ENCODE measurements at regions not wholly inside any gene's neighbourhood (a gene's known extent, or its start where the extent isn't known, plus 50 kb on each side); places are given as distances from the start of the nearest gene placed in this dataset.

GRCh38 chr1:108067884-108068540 lies 103.0 kb upstream of the VAV3 start:
- WGBS, 2 donors: 65 to 70% methylated on average over 2 of the region's 2 CpGs
- Histone ChIP-seq H3K27ac (ENCODE audit: low read depth in 2 of 2, low read length in 1 of 2) (no peak overlapping the region), H3K4me1 (ENCODE audit: control insufficient read depth in 2 of 2, insufficient read depth in 2 of 2, low read length in 1 of 2) (no peaks in the 10 kb centered on the region), H3K27me3 (ENCODE audit: control insufficient read depth in 1 of 2, insufficient read depth in 2 of 2, low read length in 2 of 2) (no peaks in the 10 kb centered on the region), H3K4me3 (ENCODE audit: low read depth in 1 of 2, low read length in 2 of 2) (no peak overlapping the region), H3K36me3 (ENCODE audit: control insufficient read depth in 2 of 2, insufficient read depth in 2 of 2, low read length in 1 of 2) (no peaks in the 10 kb centered on the region), H3K9me3 (ENCODE audit: control insufficient read depth in 2 of 2, insufficient read depth in 1 of 2, low read depth in 1 of 2, low read length in 1 of 2) (no peaks in the 10 kb centered on the region)

- no peaks in the 10 kb centered on the region for H3K4me1 ChIP-seq (ENCODE audit: control insufficient read depth in 2 of 2, insufficient read depth in 2 of 2, low read length in 1 of 2)
- no peak overlapping the region for H3K4me3 ChIP-seq (ENCODE audit: low read depth in 1 of 2, low read length in 2 of 2)
- no peaks in the 10 kb centered on the region for H3K27me3 ChIP-seq (ENCODE audit: control insufficient read depth in 1 of 2, insufficient read depth in 2 of 2, low read length in 2 of 2)
- no peaks in the 10 kb centered on the region for H3K36me3 ChIP-seq (ENCODE audit: control insufficient read depth in 2 of 2, insufficient read depth in 2 of 2, low read length in 1 of 2)
- no peak overlapping the region for H3K27ac ChIP-seq (ENCODE audit: low read depth in 2 of 2, low read length in 1 of 2)
- 89 to 94% methylated on average over 1 of the region's 1 CpG for WGBS, 2 donors
- H3K9me3 ChIP-seq (ENCODE audit: control insufficient read depth in 2 of 2, insufficient read depth in 1 of 2, low read depth in 1 of 2, low read length in 1 of 2): no peaks in the 10 kb centered on the region
These were observed 101.8 kb upstream of the VAV3 start for GRCh38 chr1:108066808-108067207.

- H3K9me3 ChIP-seq (ENCODE audit: control insufficient read depth in 2 of 2, insufficient read depth in 1 of 2, low read depth in 1 of 2, low read length in 1 of 2): no peaks in the 10 kb centered on the region
- H3K4me3 ChIP-seq (ENCODE audit: low read depth in 1 of 2, low read length in 2 of 2): no peak overlapping the region
- H3K27me3 ChIP-seq (ENCODE audit: control insufficient read depth in 1 of 2, insufficient read depth in 2 of 2, low read length in 2 of 2): no peaks in the 10 kb centered on the region
- 56 to 65% methylated on average over 1 of the region's 1 CpG for WGBS, 2 donors
- no peak overlapping the region for H3K27ac ChIP-seq (ENCODE audit: low read depth in 2 of 2, low read length in 1 of 2)
- no peaks in the 10 kb centered on the region for H3K4me1 ChIP-seq (ENCODE audit: control insufficient read depth in 2 of 2, insufficient read depth in 2 of 2, low read length in 1 of 2)
- H3K36me3 ChIP-seq (ENCODE audit: control insufficient read depth in 2 of 2, insufficient read depth in 2 of 2, low read length in 1 of 2): no peaks in the 10 kb centered on the region
These were observed 99.3 kb upstream of the VAV3 start for GRCh38 chr1:108064255-108064654.

- H3K27ac ChIP-seq (ENCODE audit: low read depth in 2 of 2, low read length in 1 of 2): no peak overlapping the region
- no peaks in the 10 kb centered on the region for H3K4me1 ChIP-seq (ENCODE audit: control insufficient read depth in 2 of 2, insufficient read depth in 2 of 2, low read length in 1 of 2)
- H3K27me3 ChIP-seq (ENCODE audit: control insufficient read depth in 1 of 2, insufficient read depth in 2 of 2, low read length in 2 of 2): no peaks in the 10 kb centered on the region
- no peaks in the 10 kb centered on the region for H3K36me3 ChIP-seq (ENCODE audit: control insufficient read depth in 2 of 2, insufficient read depth in 2 of 2, low read length in 1 of 2)
- WGBS, 2 donors: 83 to 88% methylated on average over 1 of the region's 1 CpG
- H3K9me3 ChIP-seq (ENCODE audit: control insufficient read depth in 2 of 2, insufficient read depth in 1 of 2, low read depth in 1 of 2, low read length in 1 of 2): no peaks in the 10 kb centered on the region
- no peak overlapping the region for H3K4me3 ChIP-seq (ENCODE audit: low read depth in 1 of 2, low read length in 2 of 2)
These were observed 98.7 kb upstream of the VAV3 start for GRCh38 chr1:108063703-108064102.

GRCh38 chr1:108059945-108060344 lies 95.0 kb upstream of the VAV3 start:
- Histone ChIP-seq H3K4me3 (ENCODE audit: low read depth in 1 of 2, low read length in 2 of 2) (no peak overlapping the region), H3K4me1 (ENCODE audit: control insufficient read depth in 2 of 2, insufficient read depth in 2 of 2, low read length in 1 of 2) (no peaks in the 10 kb centered on the region), H3K27ac (ENCODE audit: low read depth in 2 of 2, low read length in 1 of 2) (no peak overlapping the region), H3K27me3 (ENCODE audit: control insufficient read depth in 1 of 2, insufficient read depth in 2 of 2, low read length in 2 of 2) (no peaks in the 10 kb centered on the region), H3K36me3 (ENCODE audit: control insufficient read depth in 2 of 2, insufficient read depth in 2 of 2, low read length in 1 of 2) (no peaks in the 10 kb centered on the region), H3K9me3 (ENCODE audit: control insufficient read depth in 2 of 2, insufficient read depth in 1 of 2, low read depth in 1 of 2, low read length in 1 of 2) (no peaks in the 10 kb centered on the region)
- WGBS, 2 donors: 37 to 43% methylated on average over 2 of the region's 2 CpGs

GRCh38 chr1:108057541-108057940 lies 92.6 kb upstream of the VAV3 start:
- Histone ChIP-seq H3K4me1 (ENCODE audit: control insufficient read depth in 2 of 2, insufficient read depth in 2 of 2, low read length in 1 of 2) (no peaks in the 10 kb centered on the region), H3K9me3 (ENCODE audit: control insufficient read depth in 2 of 2, insufficient read depth in 1 of 2, low read depth in 1 of 2, low read length in 1 of 2) (no peaks in the 10 kb centered on the region), H3K4me3 (ENCODE audit: low read depth in 1 of 2, low read length in 2 of 2) (no peak overlapping the region), H3K36me3 (ENCODE audit: control insufficient read depth in 2 of 2, insufficient read depth in 2 of 2, low read length in 1 of 2) (no peaks in the 10 kb centered on the region), H3K27ac (ENCODE audit: low read depth in 2 of 2, low read length in 1 of 2) (no peak overlapping the region), H3K27me3 (ENCODE audit: control insufficient read depth in 1 of 2, insufficient read depth in 2 of 2, low read length in 2 of 2) (no peaks in the 10 kb centered on the region)
- 74 to 83% methylated on average over 3 of the region's 3 CpGs for WGBS, 2 donors

- 100% methylated on average over 1 of the region's 1 CpG for WGBS, 2 donors
- H3K4me1 ChIP-seq (ENCODE audit: control insufficient read depth in 2 of 2, insufficient read depth in 2 of 2, low read length in 1 of 2): no peaks in the 10 kb centered on the region
- no peak overlapping the region for H3K4me3 ChIP-seq (ENCODE audit: low read depth in 1 of 2, low read length in 2 of 2)
These were observed 91.5 kb upstream of the VAV3 start for GRCh38 chr1:108056436-108056990.

GRCh38 chr1:108055387-108055786 lies 90.4 kb upstream of the VAV3 start:
- Histone ChIP-seq H3K36me3 (ENCODE audit: control insufficient read depth in 2 of 2, insufficient read depth in 2 of 2, low read length in 1 of 2) (no peaks in the 10 kb centered on the region), H3K27ac (ENCODE audit: low read depth in 2 of 2, low read length in 1 of 2) (no peak overlapping the region), H3K9me3 (ENCODE audit: control insufficient read depth in 2 of 2, insufficient read depth in 1 of 2, low read depth in 1 of 2, low read length in 1 of 2) (no peaks in the 10 kb centered on the region), H3K27me3 (ENCODE audit: control insufficient read depth in 1 of 2, insufficient read depth in 2 of 2, low read length in 2 of 2) (no peaks in the 10 kb centered on the region), H3K4me3 (ENCODE audit: low read depth in 1 of 2, low read length in 2 of 2) (no peak overlapping the region), H3K4me1 (ENCODE audit: control insufficient read depth in 2 of 2, insufficient read depth in 2 of 2, low read length in 1 of 2) (no peaks in the 10 kb centered on the region)
- 79 to 87% methylated on average over 2 of the region's 2 CpGs for WGBS, 2 donors

More at GRCh38 chr1:108056436-108056990, 91.5 kb upstream of the VAV3 start:
- H3K36me3 ChIP-seq (ENCODE audit: control insufficient read depth in 2 of 2, insufficient read depth in 2 of 2, low read length in 1 of 2): no peaks in the 10 kb centered on the region
- H3K27ac ChIP-seq (ENCODE audit: low read depth in 2 of 2, low read length in 1 of 2): no peak overlapping the region
- H3K9me3 ChIP-seq (ENCODE audit: control insufficient read depth in 2 of 2, insufficient read depth in 1 of 2, low read depth in 1 of 2, low read length in 1 of 2): no peaks in the 10 kb centered on the region
- no peaks in the 10 kb centered on the region for H3K27me3 ChIP-seq (ENCODE audit: control insufficient read depth in 1 of 2, insufficient read depth in 2 of 2, low read length in 2 of 2)

- H3K4me1 ChIP-seq (ENCODE audit: control insufficient read depth in 2 of 2, insufficient read depth in 2 of 2, low read length in 1 of 2): no peaks in the 10 kb centered on the region
These were observed 89.4 kb upstream of the VAV3 start for GRCh38 chr1:108054396-108054795.

More at GRCh38 chr1:108054396-108054795, 89.4 kb upstream of the VAV3 start:
- Histone ChIP-seq H3K27ac (ENCODE audit: low read depth in 2 of 2, low read length in 1 of 2) (no peak overlapping the region), H3K9me3 (ENCODE audit: control insufficient read depth in 2 of 2, insufficient read depth in 1 of 2, low read depth in 1 of 2, low read length in 1 of 2) (no peaks in the 10 kb centered on the region), H3K4me3 (ENCODE audit: low read depth in 1 of 2, low read length in 2 of 2) (no peak overlapping the region), H3K36me3 (ENCODE audit: control insufficient read depth in 2 of 2, insufficient read depth in 2 of 2, low read length in 1 of 2) (no peaks in the 10 kb centered on the region), H3K27me3 (ENCODE audit: control insufficient read depth in 1 of 2, insufficient read depth in 2 of 2, low read length in 2 of 2) (no peaks in the 10 kb centered on the region)
- 74 to 80% methylated on average over 2 of the region's 2 CpGs for WGBS, 2 donors
